A673 (cell line): ENCODE measurements at regions not wholly inside any gene's neighbourhood (a gene's known extent, or its start where the extent isn't known, plus 50 kb on each side); places are given as distances from the start of the nearest gene placed in this dataset.

Source experiments
- BruUV-seq: library from RNA; stranded (reverse); fragments of 400-500 nt; replicated peaks from 2 replicates; lab custom pipeline; 2021; lab: Mats Ljungman, UMichigan
- CTCF ChIA-PET: fragments of 300-600 bp; sonication (Branson Sonifier 250); formaldehyde crosslinking; loops from one replicate; lab custom pipeline; 2022; ENCODE audit warnings: antibody characterized with exemption; lab: Charles Lee
- POLR2A ChIA-PET: fragments of 300-600 bp; sonication (Branson Sonifier 250); formaldehyde crosslinking; loops from one replicate; lab custom pipeline; 2022; ENCODE audit warnings: antibody characterized with exemption; ENCODE audit not compliant: low non-redundant PET; lab: Charles Lee
- DNase-seq: peaks from one replicate; pipeline ENCODE4 v3.0.0-alpha.2; 2015; ENCODE audit warnings: low spot score
- H3K27ac ChIP-seq: fragments of 200-600 bp; sonication (generic); 2 replicates; pipeline ENCODE4 v1.5.1; 2016; ENCODE audit warnings: mixed run types, low read depth, mild to moderate bottlenecking, mixed read lengths, antibody characterized with exemption, low read length; ENCODE audit not compliant: poor library complexity, severe bottlenecking
- H3K27me3 ChIP-seq: fragments of 200-600 bp; sonication (generic); replicated peaks from 2 replicates; pipeline ENCODE4 v1.6.1; 2017; ENCODE audit warnings: mixed run types, low read depth, mild to moderate bottlenecking, mixed read lengths, antibody characterized with exemption, low read length; ENCODE audit not compliant: insufficient read depth, poor library complexity
- H3K36me3 ChIP-seq: fragments of 200-600 bp; sonication (generic); 2 replicates; pipeline ENCODE4 v1.6.1; 2016; ENCODE audit warnings: mixed run types, mild to moderate bottlenecking, mixed read lengths, antibody characterized with exemption, low read length; ENCODE audit not compliant: insufficient read depth, poor library complexity, severe bottlenecking
- H3K4me1 ChIP-seq: fragments of 200-600 bp; sonication (generic); 2 replicates; pipeline ENCODE4 v1.6.1; 2017; ENCODE audit warnings: mixed run types, mild to moderate bottlenecking, mixed read lengths, antibody characterized with exemption, low read length; ENCODE audit not compliant: insufficient read depth, poor library complexity, severe bottlenecking
- H3K4me3 ChIP-seq: fragments of 200-600 bp; sonication (generic); 2 replicates; pipeline ENCODE4 v1.5.1; 2016; ENCODE audit warnings: low read depth, mixed run types, mild to moderate bottlenecking, mixed read lengths, low read length; ENCODE audit not compliant: poor library complexity, severe bottlenecking
- H3K9me3 ChIP-seq: fragments of 200-600 bp; sonication (generic); 2 replicates; pipeline ENCODE4 v1.6.1; 2016; ENCODE audit warnings: mixed run types, low read depth, mild to moderate bottlenecking, mixed read lengths, antibody characterized with exemption, low read length; ENCODE audit not compliant: poor library complexity, severe bottlenecking
- EZH2 ChIP-seq: fragments of 200-600 bp; sonication (generic); IDR thresholded peaks from 2 replicates; pipeline ENCODE4 v1.6.1; 2017; ENCODE audit warnings: borderline replicate concordance, low read depth, mild to moderate bottlenecking, mixed read lengths, antibody characterized with exemption, low read length; ENCODE audit not compliant: poor library complexity, severe bottlenecking
- intact Hi-C: fragments of 100-400 bp; cut with micrococcal nuclease; formaldehyde crosslinking; loops from one replicate; pipeline ENCODE4 v1.10.0; 2022; ENCODE audit not compliant: unreplicated experiment
- TF ChIP-seq, protein P1 (sequence below): fragments of 300-800, 200-600 bp; sonication (generic); conservative IDR thresholded peaks from 2 replicates; pipeline ENCODE4 v1.5.1; 2017; ENCODE audit warnings: low read depth, mild to moderate bottlenecking, antibody characterized with exemption, low read length, moderate library complexity, mixed read lengths

DNA sequence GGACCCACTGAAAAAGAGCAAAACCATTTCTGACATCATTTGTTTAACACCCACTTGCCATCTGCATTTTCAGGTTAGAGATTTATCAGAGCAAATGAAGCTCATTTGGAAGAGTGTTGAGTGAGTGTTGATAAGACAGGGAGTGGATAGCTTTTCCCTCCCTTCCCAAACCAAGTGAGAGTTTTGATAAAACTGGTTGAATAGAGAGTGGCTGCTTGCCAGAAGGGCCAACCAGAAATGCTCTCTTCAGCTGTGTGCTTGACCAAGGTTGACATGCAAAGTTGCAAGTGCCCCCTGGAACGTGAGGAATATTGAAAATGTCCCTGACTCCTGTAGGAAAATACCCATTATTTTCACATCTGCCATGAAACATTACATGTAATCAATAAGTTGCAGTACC lies 1487.0 kb upstream of the FLRT2 start:
- no peaks in the 10 kb centered on the region for H3K4me1 ChIP-seq
- H3K27ac ChIP-seq = no peak overlapping the region
- no peaks in the 10 kb centered on the region for H3K27me3 ChIP-seq
- DNase-seq = no peak
- no TSS peak for BruUV-seq
- intact Hi-C loops = no loop called here
- POLR2A ChIA-PET = no interaction called here
- CTCF ChIA-PET = no interaction called here
- TF ChIP-seq EZH2 = no peak
- TF ChIP-seq, protein P1, sequence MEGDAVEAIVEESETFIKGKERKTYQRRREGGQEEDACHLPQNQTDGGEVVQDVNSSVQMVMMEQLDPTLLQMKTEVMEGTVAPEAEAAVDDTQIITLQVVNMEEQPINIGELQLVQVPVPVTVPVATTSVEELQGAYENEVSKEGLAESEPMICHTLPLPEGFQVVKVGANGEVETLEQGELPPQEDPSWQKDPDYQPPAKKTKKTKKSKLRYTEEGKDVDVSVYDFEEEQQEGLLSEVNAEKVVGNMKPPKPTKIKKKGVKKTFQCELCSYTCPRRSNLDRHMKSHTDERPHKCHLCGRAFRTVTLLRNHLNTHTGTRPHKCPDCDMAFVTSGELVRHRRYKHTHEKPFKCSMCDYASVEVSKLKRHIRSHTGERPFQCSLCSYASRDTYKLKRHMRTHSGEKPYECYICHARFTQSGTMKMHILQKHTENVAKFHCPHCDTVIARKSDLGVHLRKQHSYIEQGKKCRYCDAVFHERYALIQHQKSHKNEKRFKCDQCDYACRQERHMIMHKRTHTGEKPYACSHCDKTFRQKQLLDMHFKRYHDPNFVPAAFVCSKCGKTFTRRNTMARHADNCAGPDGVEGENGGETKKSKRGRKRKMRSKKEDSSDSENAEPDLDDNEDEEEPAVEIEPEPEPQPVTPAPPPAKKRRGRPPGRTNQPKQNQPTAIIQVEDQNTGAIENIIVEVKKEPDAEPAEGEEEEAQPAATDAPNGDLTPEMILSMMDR = no peak
- H3K9me3 ChIP-seq = no peaks in the 10 kb centered on the region
- H3K4me3 ChIP-seq = no peak overlapping the region
- no peaks in the 10 kb centered on the region for H3K36me3 ChIP-seq

DNA sequence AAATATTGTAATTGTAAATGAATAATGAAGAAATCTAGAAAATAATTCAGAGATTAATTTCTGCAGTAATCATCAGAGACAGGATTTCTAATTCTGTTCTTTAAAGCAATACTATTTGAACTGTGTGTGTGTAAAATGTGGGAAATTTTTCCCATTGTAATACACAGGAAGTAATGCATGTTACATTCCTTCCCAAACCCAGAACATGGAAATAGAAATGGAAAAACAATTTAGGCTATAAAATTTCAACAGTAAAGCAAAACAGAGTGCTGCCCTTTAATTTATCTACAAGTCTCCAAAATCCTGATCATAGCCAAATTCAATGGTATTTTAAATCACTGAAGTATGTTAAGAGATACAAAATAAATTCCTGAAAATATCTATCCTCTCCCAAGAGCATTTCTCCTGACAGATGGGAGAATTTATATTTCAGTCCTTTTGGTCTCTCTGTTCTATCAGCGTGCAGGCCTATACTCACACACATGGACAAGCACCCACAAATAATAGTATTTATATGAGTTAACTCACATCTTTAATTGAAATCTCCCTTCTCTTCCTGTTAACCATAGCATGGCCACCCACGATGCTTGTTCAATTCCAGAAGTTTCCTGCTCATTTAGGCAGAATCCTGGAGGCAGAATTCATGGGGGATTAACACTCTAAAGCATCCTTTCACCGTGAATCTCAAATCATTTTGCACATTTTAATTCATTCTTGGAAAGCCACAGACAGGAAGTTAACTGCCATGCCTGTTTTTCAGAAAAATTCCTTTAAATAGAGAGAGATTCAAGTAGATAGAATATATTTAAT lies 1465.4 kb upstream of the FLRT2 start:
- H3K27ac ChIP-seq = peak overlapping the region; percentile 31
- ChIA-PET CTCF (no interaction called here), POLR2A (no interaction called here)
- H3K36me3 ChIP-seq = no peaks in the 10 kb centered on the region
- no peak overlapping the region for H3K4me3 ChIP-seq
- DNase-seq = peak; percentile 92
- H3K27me3 ChIP-seq = no peaks in the 10 kb centered on the region
- intact Hi-C loops = no loop called here
- H3K4me1 ChIP-seq = peaks cover 25% of the 10 kb centered on the region
- TF ChIP-seq EZH2 = no peak
- TF ChIP-seq, protein P1 = no peak
- BruUV-seq = no TSS peak
- no peaks in the 10 kb centered on the region for H3K9me3 ChIP-seq

DNA sequence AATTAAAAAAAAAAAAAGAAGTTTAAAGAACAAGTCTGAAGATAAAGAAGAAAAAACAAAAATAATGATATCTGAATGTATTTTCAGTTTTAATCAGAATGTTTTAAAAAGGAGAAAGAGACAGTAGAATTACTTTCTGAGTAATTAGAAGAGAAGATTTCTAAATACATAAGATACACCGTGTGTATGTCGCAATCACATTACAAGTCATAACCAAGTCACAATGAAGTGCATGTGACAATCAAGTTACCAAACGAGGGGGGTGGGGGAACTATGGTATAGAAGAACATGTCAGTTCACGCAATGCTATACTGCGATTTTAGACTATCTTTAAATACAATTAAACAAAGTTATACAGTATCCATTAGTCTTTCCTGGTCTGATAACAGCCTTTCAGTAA lies 1464.1 kb upstream of the FLRT2 start:
- POLR2A ChIA-PET = no interaction called here
- H3K4me1 ChIP-seq = peaks cover 25% of the 10 kb centered on the region
- BruUV-seq = no TSS peak
- intact Hi-C loops = no loop called here
- no peak overlapping the region for H3K4me3 ChIP-seq
- no peaks in the 10 kb centered on the region for H3K36me3 ChIP-seq
- DNase-seq = no peak
- H3K27me3 ChIP-seq = no peaks in the 10 kb centered on the region
- CTCF ChIA-PET = no interaction called here
- TF ChIP-seq EZH2 = no peak
- TF ChIP-seq, protein P1 = no peak
- H3K27ac ChIP-seq = no peak overlapping the region
- no peaks in the 10 kb centered on the region for H3K9me3 ChIP-seq
